T-helper 2 cell treated with Interferon-gamma antibody and Interleukin-4, amounts not matched to agents 5 μg/mL and 100 μg/mL, for 36 hours (primary cell): ENCODE measurements at regions not wholly inside any gene's neighbourhood (a gene's known extent, or its start where the extent isn't known, plus 50 kb on each side); places are given as distances from the start of the nearest gene placed in this dataset.

Experiments used
- DNase-seq: peaks from one replicate; pipeline ENCODE4 v3.0.0; 2021; ENCODE audit warnings: low spot score
- H3K27ac Mint-ChIP-seq: one replicate; pipeline ENCODE4 v1.8.0; 2021; ENCODE audit warnings: mild to moderate bottlenecking, mixed read lengths
- H3K27me3 Mint-ChIP-seq: one replicate; pipeline ENCODE4 v1.8.0; 2021; ENCODE audit warnings: low read depth, mixed read lengths
- H3K36me3 Mint-ChIP-seq: one replicate; pipeline ENCODE4 v1.8.0; 2021; ENCODE audit warnings: low read depth, mixed read lengths
- H3K4me1 Mint-ChIP-seq: one replicate; pipeline ENCODE4 v1.8.0; 2021; ENCODE audit warnings: low read depth, mixed read lengths
- H3K4me3 Mint-ChIP-seq: one replicate; pipeline ENCODE4 v1.8.0; 2022; ENCODE audit warnings: mild to moderate bottlenecking, moderate library complexity, mixed read lengths
- H3K9me3 Mint-ChIP-seq: one replicate; pipeline ENCODE4 v1.8.0; 2021; ENCODE audit warnings: mixed read lengths

DNA sequence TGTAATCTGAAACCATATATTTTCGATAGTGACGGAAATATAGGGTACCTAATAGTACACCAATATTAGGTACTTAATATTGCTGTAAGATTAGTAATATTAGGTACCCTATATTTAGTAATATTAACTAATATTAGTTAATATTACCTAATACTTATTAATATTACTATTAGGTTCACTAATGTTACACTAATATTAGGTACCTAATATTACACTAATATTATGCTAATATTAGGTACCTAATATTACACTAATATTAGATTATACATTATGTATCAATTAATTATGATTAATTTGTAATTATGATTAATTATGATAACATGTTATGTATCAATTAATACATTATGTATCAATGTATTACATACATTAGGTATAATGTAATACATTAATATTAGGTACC, 518.2 kb upstream of the LRATD1 start:
- DNase-seq, result no peak
- Mint-ChIP-seq H3K27me3 (no peaks in the 10 kb centered on the region), H3K27ac (no peak overlapping the region), H3K9me3 (peaks cover 12% of the 10 kb centered on the region), H3K4me3 (no peak overlapping the region), H3K4me1 (no peaks in the 10 kb centered on the region), H3K36me3 (no peaks in the 10 kb centered on the region)

GRCh38 chr2:14120376-14120775, 512.1 kb upstream of the LRATD1 start:
- Mint-ChIP-seq H3K27me3 (no peaks in the 10 kb centered on the region), H3K4me3 (no peak overlapping the region), H3K4me1 (no peaks in the 10 kb centered on the region), H3K27ac (no peak overlapping the region), H3K36me3 (no peaks in the 10 kb centered on the region), H3K9me3 (peaks cover 25% of the 10 kb centered on the region)
- DNase-seq, result no peak

GRCh38 chr2:14123436-14124103, 508.9 kb upstream of the LRATD1 start:
- no peaks in the 10 kb centered on the region for H3K27me3 Mint-ChIP-seq
- no peaks in the 10 kb centered on the region for H3K4me1 Mint-ChIP-seq
- H3K9me3 Mint-ChIP-seq, result peaks cover 33% of the 10 kb centered on the region
- no peak for DNase-seq
- H3K27ac Mint-ChIP-seq, result no peak overlapping the region
- no peak overlapping the region for H3K4me3 Mint-ChIP-seq
- no peaks in the 10 kb centered on the region for H3K36me3 Mint-ChIP-seq

GRCh38 chr2:14125624-14126293, 506.8 kb upstream of the LRATD1 start:
- peaks cover 29% of the 10 kb centered on the region for H3K9me3 Mint-ChIP-seq
- H3K27me3 Mint-ChIP-seq, result no peaks in the 10 kb centered on the region
- H3K4me3 Mint-ChIP-seq, result no peak overlapping the region
- no peak overlapping the region for H3K27ac Mint-ChIP-seq
- DNase-seq, result no peak
- no peaks in the 10 kb centered on the region for H3K36me3 Mint-ChIP-seq
- no peaks in the 10 kb centered on the region for H3K4me1 Mint-ChIP-seq

GRCh38 chr2:14126846-14127245, 505.7 kb upstream of the LRATD1 start:
- no peak overlapping the region for H3K27ac Mint-ChIP-seq
- H3K36me3 Mint-ChIP-seq, result no peaks in the 10 kb centered on the region
- H3K4me1 Mint-ChIP-seq, result no peaks in the 10 kb centered on the region
- H3K27me3 Mint-ChIP-seq, result no peaks in the 10 kb centered on the region
- DNase-seq, result no peak
- H3K9me3 Mint-ChIP-seq, result peaks cover 26% of the 10 kb centered on the region
- no peak overlapping the region for H3K4me3 Mint-ChIP-seq

DNA sequence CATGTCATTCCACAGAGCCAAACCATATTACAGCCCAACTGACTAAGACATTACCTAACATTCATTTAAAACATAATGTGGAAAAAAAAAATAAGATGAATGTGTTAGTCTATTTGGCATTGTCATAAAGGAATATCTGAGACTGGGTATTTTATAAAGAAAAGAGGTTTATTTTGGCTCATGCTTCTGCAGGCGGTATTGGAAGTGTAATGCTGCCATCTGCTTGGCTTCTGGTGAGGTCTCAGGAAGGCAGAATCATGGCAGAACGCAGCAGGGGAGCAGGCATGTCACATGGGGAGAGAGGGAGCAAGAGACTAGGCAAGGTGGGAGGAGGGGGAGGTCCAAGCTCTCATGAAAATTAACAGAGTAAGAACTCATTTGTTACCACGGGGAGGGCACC, 504.8 kb upstream of the LRATD1 start:
- H3K4me1 Mint-ChIP-seq, result no peaks in the 10 kb centered on the region
- no peak for DNase-seq
- no peaks in the 10 kb centered on the region for H3K36me3 Mint-ChIP-seq
- H3K4me3 Mint-ChIP-seq, result no peak overlapping the region
- H3K27me3 Mint-ChIP-seq, result no peaks in the 10 kb centered on the region
- no peak overlapping the region for H3K27ac Mint-ChIP-seq
- peaks cover 21% of the 10 kb centered on the region for H3K9me3 Mint-ChIP-seq

GRCh38 chr2:14132386-14132785, 500.1 kb upstream of the LRATD1 start:
- no peaks in the 10 kb centered on the region for H3K4me1 Mint-ChIP-seq
- no peaks in the 10 kb centered on the region for H3K27me3 Mint-ChIP-seq
- no peaks in the 10 kb centered on the region for H3K36me3 Mint-ChIP-seq
- no peak for DNase-seq
- peaks cover 36% of the 10 kb centered on the region for H3K9me3 Mint-ChIP-seq
- no peak overlapping the region for H3K4me3 Mint-ChIP-seq
- no peak overlapping the region for H3K27ac Mint-ChIP-seq

DNA sequence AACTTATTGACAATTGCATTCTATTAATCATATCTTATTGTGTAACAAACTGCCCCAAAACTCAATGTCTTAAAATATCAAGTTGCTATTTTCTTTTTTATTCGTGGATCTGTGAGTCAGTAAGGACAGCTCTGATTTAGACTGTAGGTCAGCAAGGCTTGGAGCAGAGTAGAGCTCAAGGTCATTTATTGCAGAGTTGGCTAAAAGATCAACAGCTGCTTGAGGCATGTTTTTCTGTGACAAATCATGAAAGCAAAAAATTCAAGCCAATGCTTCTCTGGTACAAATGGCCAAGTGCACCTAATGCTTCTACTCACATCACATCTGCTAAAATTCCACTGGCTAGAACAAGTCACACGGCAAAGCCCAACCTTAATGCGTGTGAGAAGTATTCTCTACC, 497.7 kb upstream of the LRATD1 start:
- no peak overlapping the region for H3K27ac Mint-ChIP-seq
- no peak for DNase-seq
- no peaks in the 10 kb centered on the region for H3K36me3 Mint-ChIP-seq
- no peaks in the 10 kb centered on the region for H3K27me3 Mint-ChIP-seq
- H3K4me3 Mint-ChIP-seq, result no peak overlapping the region
- H3K9me3 Mint-ChIP-seq, result peaks cover 41% of the 10 kb centered on the region
- no peaks in the 10 kb centered on the region for H3K4me1 Mint-ChIP-seq

DNA sequence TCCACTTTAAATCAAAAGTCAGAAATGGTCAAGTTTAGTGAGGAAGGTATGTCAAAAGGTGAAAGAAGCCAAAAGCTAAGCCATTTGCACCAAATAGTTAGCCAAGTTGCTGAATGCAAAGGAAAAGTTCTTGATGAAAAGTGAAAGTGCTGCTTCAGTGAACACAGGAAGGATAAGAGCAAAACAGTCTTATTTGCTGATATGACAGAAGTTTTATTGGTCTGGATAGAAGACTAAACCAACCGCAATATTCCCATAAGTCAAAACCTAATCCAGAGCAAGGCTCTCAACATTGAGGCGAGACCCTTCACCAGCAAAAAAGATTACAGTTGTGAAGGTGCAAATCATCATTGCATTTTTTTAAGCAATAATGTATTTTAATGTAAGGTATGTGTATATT, 496.5 kb upstream of the LRATD1 start:
- no peak for DNase-seq
- Mint-ChIP-seq H3K27ac (no peak overlapping the region), H3K36me3 (no peaks in the 10 kb centered on the region), H3K4me1 (no peaks in the 10 kb centered on the region), H3K9me3 (peaks cover 41% of the 10 kb centered on the region), H3K4me3 (no peak overlapping the region), H3K27me3 (no peaks in the 10 kb centered on the region)

DNA sequence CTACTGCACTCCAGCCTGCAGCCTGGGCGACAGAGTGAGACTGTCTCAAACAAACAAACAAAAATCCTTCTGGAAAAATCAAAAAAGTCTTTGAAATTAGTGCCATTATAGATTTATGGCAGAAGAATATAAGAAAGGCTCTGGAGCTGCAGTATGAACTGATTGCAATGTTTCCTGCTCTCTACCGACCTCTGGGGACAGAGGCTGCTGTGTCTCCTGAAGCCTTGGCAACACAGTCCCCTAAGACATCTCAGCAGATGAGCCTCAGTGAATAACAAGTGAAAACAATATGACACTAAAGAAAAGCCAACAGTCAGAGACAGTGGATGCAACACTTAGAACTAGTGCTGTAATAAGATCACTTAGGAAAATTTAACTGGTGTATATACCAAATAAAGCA, 494.9 kb upstream of the LRATD1 start:
- no peak overlapping the region for H3K4me3 Mint-ChIP-seq
- no peak overlapping the region for H3K27ac Mint-ChIP-seq
- H3K9me3 Mint-ChIP-seq, result peaks cover 34% of the 10 kb centered on the region
- DNase-seq, result no peak
- no peaks in the 10 kb centered on the region for H3K36me3 Mint-ChIP-seq
- no peaks in the 10 kb centered on the region for H3K27me3 Mint-ChIP-seq
- H3K4me1 Mint-ChIP-seq, result no peaks in the 10 kb centered on the region

- H3K4me3 Mint-ChIP-seq, result no peak overlapping the region
- DNase-seq, result no peak
- H3K27ac Mint-ChIP-seq, result no peak overlapping the region
- H3K4me1 Mint-ChIP-seq, result no peaks in the 10 kb centered on the region
- no peaks in the 10 kb centered on the region for H3K36me3 Mint-ChIP-seq
- H3K27me3 Mint-ChIP-seq, result no peaks in the 10 kb centered on the region
- peaks cover 19% of the 10 kb centered on the region for H3K9me3 Mint-ChIP-seq
These were observed 492.4 kb upstream of the LRATD1 start for GRCh38 chr2:14140009-14140550.

GRCh38 chr2:14143435-14143834, 489.1 kb upstream of the LRATD1 start:
- H3K36me3 Mint-ChIP-seq, result no peaks in the 10 kb centered on the region
- no peak overlapping the region for H3K27ac Mint-ChIP-seq

DNA sequence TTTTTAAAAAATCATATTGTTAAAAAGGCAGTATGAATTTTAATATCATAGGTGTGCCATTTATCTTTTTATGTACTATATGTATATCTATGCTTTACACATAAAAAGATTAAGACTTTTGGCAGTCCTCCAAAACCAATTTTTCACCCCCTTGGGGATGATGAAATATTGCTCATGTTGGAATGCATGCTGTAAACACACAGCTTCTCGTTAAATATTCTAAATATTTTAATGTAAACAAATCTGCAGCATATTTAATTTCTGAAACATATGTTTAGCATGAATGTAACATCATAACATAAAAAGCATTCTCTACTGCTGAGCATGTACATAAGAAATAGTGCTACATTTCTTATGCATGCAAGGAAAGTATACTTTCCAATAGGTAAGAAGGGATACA, 484.3 kb upstream of the LRATD1 start:
- Mint-ChIP-seq H3K9me3 (peaks cover 4% of the 10 kb centered on the region), H3K27ac (no peak overlapping the region), H3K27me3 (no peaks in the 10 kb centered on the region), H3K4me1 (no peaks in the 10 kb centered on the region), H3K4me3 (no peak overlapping the region), H3K36me3 (no peaks in the 10 kb centered on the region)
- no peak for DNase-seq

More at GRCh38 chr2:14143435-14143834, 489.1 kb upstream of the LRATD1 start:
- H3K4me3 Mint-ChIP-seq, result no peak overlapping the region
- peaks cover 9% of the 10 kb centered on the region for H3K9me3 Mint-ChIP-seq
- no peaks in the 10 kb centered on the region for H3K4me1 Mint-ChIP-seq
- no peak for DNase-seq
- no peaks in the 10 kb centered on the region for H3K27me3 Mint-ChIP-seq

GRCh38 chr2:14157816-14158215, 474.7 kb upstream of the LRATD1 start:
- no peak overlapping the region for H3K4me3 Mint-ChIP-seq
- peaks cover 5% of the 10 kb centered on the region for H3K9me3 Mint-ChIP-seq
- H3K27me3 Mint-ChIP-seq, result no peaks in the 10 kb centered on the region
- no peaks in the 10 kb centered on the region for H3K36me3 Mint-ChIP-seq
- no peaks in the 10 kb centered on the region for H3K4me1 Mint-ChIP-seq
- H3K27ac Mint-ChIP-seq, result no peak overlapping the region
- DNase-seq, result no peak
